ENCODE measurements at regions not wholly inside any gene's neighbourhood (a gene's known extent, or its start where the extent isn't known, plus 50 kb on each side); places are given as distances from the start of the nearest gene placed in this dataset.
"Not testable (repeated sequence)": the region's sequence is repeated elsewhere in the genome, so short reads cannot be mapped to it uniquely, and the experiment has no call there.

GRCh38 chr17:45672792-45673191, 111.3 kb upstream of the CRHR1 start:
- DNase-seq (ENCODE audit: extremely low read depth in 1 of 11, low read depth in 9 of 11, low spot score in 4 of 11) = no peak

GRCh38 chr17:45673759-45674158, 110.4 kb upstream of the CRHR1 start:
- DNase-seq (ENCODE audit: extremely low read depth in 1 of 11, low read depth in 9 of 11, low spot score in 4 of 11) = not testable (repeated sequence)

DNA sequence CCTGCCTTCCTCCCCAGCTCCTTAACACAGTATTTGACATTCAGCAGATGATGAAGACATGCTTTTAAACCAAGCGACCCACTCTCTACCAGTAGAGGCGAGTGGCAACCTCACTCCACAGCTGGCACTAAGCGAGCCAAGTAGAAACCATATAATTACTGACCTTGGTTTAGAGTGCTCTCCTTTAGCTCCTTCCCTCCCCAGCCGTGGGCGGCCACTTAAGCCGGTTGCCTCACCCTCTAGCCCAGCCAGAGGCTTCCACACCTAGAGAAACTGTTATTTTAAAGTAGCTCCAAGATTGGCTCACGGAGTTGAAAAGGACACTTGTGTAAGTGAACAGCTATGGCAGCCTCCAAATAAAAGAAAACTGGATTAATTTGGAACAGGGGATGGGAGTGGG, 109.1 kb upstream of the CRHR1 start:
- DNase-seq (ENCODE audit: extremely low read depth in 1 of 11, low read depth in 9 of 11, low spot score in 4 of 11) = no peak

DNA sequence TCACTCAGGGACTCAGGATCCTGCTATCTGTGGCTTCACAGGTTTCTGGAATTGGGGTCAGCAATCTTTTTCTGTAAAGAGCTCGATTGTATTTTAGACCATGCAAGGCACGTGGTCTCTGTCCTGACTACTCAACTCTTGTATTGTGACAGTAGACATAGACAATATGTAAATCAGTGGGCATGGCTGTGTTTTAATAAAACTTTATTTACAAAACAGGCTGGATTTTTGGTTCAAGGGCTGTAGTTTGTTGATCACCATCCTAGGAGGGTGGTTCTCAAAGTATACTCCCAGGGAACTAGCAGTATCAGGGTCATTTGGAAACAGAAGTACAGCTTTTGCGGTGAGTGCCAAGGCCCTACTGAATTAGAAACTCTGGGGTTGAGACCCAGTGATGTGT, 108.2 kb upstream of the CRHR1 start:
- DNase-seq (ENCODE audit: extremely low read depth in 1 of 11, low read depth in 9 of 11, low spot score in 4 of 11) = no peak

DNA sequence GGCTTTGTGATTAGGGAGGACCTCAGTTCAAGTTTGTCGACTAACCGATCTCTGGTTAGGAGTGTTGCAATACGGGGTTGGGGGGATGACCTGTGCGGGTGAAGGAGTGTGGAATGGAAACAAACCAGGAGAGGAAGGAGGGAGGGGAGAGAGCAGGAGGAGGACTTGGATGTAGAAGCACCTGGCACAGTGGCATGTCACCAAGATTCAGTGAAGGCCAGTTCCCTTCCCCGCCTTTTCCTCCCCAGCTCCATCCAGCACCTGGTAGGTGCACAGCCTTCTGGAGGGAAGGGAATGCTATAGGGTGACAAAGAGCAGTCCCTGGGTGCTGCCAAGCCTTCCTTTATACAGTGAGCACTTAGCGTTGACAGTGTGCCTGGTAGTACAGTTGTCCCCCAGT, 107.4 kb upstream of the CRHR1 start:
- DNase-seq (ENCODE audit: extremely low read depth in 1 of 11, low read depth in 9 of 11, low spot score in 4 of 11) = no peak

- no peak for DNase-seq (ENCODE audit: extremely low read depth in 1 of 11, low read depth in 9 of 11, low spot score in 4 of 11)
Observed at GRCh38 chr17:45677770-45678169, 106.3 kb upstream of the CRHR1 start.

DNA sequence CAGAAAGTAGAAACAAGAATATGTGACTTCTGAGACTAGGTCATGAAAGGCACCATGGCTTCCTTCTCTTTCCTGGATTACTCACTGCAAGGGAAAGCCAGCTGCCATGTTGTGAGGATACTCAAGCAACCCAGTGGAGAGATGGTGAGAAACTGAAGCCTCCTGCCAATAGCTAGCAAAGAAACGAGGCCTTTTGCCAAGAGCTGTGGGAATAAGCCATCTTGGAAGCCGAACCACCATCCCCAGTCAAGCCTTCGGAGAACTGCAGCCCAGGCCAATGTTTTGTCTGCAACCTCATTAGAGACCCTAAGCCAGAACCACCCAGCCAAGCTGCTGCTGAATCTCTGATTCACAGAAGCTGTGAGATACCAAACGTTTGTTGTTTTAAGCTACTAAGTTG, 104.7 kb upstream of the CRHR1 start:
- no peak for DNase-seq (ENCODE audit: extremely low read depth in 1 of 11, low read depth in 9 of 11, low spot score in 4 of 11)

GRCh38 chr17:45680360-45680759, 103.8 kb upstream of the CRHR1 start:
- no peak for DNase-seq (ENCODE audit: extremely low read depth in 1 of 11, low read depth in 9 of 11, low spot score in 4 of 11)

GRCh38 chr17:45681706-45682105, 102.4 kb upstream of the CRHR1 start:
- no peak for DNase-seq (ENCODE audit: extremely low read depth in 1 of 11, low read depth in 9 of 11, low spot score in 4 of 11)

GRCh38 chr17:45686250-45686649, 97.9 kb upstream of the CRHR1 start:
- DNase-seq (ENCODE audit: extremely low read depth in 1 of 11, low read depth in 9 of 11, low spot score in 4 of 11) = no peak

- DNase-seq (ENCODE audit: extremely low read depth in 1 of 11, low read depth in 9 of 11, low spot score in 4 of 11) = no peak
Observed at GRCh38 chr17:45687594-45687993, 96.5 kb upstream of the CRHR1 start.

GRCh38 chr17:45688353-45688752, 95.8 kb upstream of the CRHR1 start:
- no peak for DNase-seq (ENCODE audit: extremely low read depth in 1 of 11, low read depth in 9 of 11, low spot score in 4 of 11)

DNA sequence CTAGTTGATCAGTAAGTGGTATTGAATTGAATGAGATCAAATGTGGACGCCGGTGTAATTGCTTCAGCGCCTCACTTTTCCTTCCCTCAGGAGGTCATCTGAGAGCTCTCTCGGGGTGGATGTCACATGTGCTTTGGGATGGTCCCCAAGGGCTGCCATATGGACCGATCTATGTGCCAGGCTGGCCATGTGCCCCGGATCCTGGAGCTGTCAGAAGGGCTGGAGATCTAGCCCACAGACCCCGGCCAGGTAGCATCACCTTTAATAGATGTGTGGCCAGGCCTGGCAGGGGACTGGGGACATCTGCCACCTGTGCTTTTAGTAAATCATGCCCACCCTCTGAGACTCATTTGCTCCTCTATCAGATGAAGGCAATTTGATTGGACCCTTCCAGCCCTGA, 95.3 kb upstream of the CRHR1 start:
- DNase-seq (ENCODE audit: extremely low read depth in 1 of 11, low read depth in 9 of 11, low spot score in 4 of 11) = no peak

DNA sequence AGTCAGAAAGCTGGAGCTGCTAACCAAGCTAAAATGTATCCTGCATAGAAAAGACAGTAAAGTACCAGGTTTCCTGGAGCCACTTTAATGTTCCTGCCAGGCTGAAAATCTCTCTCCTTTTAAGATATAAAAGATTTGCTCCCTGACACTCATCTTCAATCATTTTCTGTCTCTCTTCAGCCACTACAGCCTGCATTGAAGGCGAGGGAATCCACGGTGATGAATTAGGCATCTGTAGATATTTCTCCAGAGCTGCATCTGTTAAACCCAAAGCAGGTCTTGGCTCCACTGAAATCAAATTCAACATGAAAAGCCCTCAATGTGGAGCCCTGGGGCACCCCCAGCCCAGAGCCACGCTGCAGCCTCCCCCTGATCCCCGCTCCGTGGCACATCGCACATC, 94.7 kb upstream of the CRHR1 start:
- no peak for DNase-seq (ENCODE audit: extremely low read depth in 1 of 11, low read depth in 9 of 11, low spot score in 4 of 11)

GRCh38 chr17:45690625-45691275, 93.4 kb upstream of the CRHR1 start:
- DNase-seq (ENCODE audit: extremely low read depth in 1 of 11, low read depth in 9 of 11, low spot score in 4 of 11) = no peak

DNA sequence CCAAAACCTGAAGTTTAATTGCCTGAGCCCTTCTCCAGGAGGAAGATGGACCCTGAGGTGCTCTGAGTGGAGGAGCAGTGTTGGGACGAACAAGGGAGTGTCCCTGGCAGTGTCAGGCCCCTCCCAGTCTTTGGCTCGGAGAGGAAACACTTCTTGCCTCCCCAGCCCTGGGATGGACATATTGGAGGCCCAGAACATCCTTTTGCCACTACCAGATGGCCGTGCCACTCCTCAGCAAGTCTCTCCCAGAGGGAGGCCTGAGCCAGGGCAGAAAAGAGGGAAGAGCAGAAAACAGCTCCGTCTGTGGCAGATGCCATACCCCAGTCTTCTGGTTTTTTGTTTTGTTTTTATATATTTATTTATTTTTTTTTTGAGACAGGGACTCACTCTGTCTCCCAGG, 91.5 kb upstream of the CRHR1 start:
- no peak for DNase-seq (ENCODE audit: extremely low read depth in 1 of 11, low read depth in 9 of 11, low spot score in 4 of 11)

GRCh38 chr17:45693792-45694191, 90.3 kb upstream of the CRHR1 start:
- no peak for DNase-seq (ENCODE audit: extremely low read depth in 1 of 11, low read depth in 9 of 11, low spot score in 4 of 11)

DNA sequence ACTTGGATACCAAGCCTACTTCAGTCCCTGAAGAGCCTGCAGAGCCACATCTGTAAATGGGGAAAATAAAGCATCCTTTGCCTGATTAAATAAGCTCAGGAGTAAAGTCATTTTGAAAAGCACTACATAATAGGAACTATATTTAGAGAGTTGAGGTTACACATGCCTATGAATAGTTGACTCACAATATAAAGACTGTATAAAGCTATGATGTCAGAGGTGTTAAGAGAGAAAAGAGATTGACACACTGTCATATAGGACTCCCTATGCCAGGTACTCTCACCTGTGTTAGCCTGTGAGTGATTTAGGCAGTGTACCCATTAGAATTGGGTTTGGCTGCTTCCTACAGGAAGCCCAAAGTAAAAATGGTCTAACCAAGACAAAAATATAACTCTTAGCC, 87.7 kb upstream of the CRHR1 start:
- no peak for DNase-seq (ENCODE audit: extremely low read depth in 1 of 11, low read depth in 9 of 11, low spot score in 4 of 11)

DNA sequence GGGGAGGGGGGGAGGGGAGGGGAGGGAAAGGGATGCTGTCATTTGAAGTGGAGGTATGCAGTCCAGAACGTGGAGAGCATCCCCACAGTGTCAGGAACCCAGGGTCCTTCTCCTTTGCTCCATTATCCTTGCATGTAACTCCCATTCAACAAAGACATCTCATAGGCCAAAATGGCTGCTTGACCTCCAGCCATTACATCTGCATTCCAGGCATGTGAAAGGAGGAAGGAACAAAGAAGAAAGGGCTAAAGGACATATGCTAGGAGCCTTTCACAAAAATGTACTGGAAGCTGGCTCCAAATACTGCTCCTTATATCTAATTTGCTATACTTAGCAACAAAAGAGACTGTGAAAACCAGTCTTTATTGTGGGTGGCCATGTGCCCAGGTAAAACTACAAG, 87.0 kb upstream of the CRHR1 start:
- no peak for DNase-seq (ENCODE audit: extremely low read depth in 1 of 11, low read depth in 9 of 11, low spot score in 4 of 11)

DNA sequence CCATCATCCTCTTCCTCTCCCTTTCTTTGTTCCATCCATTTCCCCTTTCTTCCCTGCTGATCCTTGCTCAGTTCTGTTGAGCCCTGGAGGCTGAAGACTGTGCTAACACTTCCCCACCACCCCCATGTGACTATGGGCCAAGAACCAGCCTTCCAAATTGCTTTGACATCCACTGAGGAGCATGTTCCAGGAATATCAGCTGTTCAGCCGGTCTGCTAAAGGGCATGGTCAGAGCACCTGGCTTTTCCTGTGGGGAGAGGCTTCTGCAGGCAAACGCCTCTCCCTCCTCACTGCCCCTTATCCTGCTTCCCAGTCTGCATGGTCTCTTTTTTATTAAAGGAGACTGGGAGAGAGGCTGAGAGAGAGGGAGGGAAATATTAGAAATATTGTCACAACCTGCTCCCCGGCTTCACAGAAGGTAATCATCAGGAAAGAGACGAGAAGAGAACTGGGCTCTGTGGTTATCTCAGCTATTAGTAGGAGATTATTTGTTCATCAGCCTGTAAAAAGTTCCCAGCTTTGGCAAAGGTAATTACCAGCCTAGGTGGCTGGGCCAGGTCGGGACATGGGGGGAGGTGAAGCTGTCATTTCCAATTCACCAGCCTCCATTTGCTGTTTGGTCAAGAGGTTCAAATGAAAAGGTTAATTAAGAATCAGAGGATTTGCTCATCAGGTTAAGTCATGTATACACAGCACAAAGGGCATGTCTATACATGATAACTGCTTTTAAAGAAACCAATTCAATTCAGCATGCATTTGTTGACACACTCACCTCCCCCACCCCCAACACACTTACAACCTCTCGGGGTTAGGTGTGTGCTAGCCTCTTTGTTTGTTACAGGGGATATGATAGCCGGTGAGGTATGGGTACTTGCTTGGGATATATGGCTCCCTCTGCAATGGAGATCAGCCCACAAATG, 83.7 kb upstream of the CRHR1 start:
- DNase-seq (ENCODE audit: extremely low read depth in 1 of 11, low read depth in 9 of 11, low spot score in 4 of 11) = no peak
